SK-N-MC (cell line): ENCODE measurements at regions not wholly inside any gene's neighbourhood (a gene's known extent, or its start where the extent isn't known, plus 50 kb on each side); places are given as distances from the start of the nearest gene placed in this dataset.

ENCODE experiments used
- EZH2 ChIP-seq: fragments of 200-600 bp; sonication (generic); IDR thresholded peaks from one replicate; pipeline ENCODE4 v1.6.1; 2017; ENCODE audit warnings: antibody characterized with exemption
- POLR2AphosphoS5 ChIP-seq: IDR thresholded peaks from 2 replicates; pipeline ENCODE4 v1.6.1; 2012; ENCODE audit warnings: mild to moderate bottlenecking, low read depth, low read length, borderline replicate concordance

DNA sequence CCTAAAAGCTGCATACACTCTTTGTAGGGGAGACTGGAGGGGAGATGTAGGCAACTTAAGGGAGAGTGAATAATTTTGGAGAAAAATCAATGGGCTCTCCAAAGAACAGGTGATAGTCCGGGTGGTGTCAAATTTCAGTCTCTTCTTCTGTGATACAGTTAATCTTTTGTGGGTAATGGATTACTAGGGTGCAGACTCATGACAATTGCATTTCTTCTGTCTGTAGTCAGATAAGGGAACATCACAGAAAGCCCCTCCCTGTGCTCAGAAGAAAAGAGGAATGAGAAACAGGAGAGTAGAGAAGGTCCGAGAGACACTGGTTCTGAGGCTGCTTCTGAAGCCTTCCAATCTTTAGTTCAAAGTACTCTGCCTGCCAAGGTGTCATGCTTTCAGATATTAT is 1140.7 kb upstream of the LRRN3 start:
- TF ChIP-seq EZH2: no peak
- TF ChIP-seq POLR2AphosphoS5: no peak
